RWPE1 (cell line): ENCODE measurements at regions not wholly inside any gene's neighbourhood (a gene's known extent, or its start where the extent isn't known, plus 50 kb on each side); places are given as distances from the start of the nearest gene placed in this dataset.

Source experiments
- CTCF ChIA-PET: fragments of 350-600 bp; sonication (Branson Sonifier 250); formaldehyde crosslinking; extraction: SDS; loops from one replicate; lab custom pipeline; 2021; lab: Yijun Ruan, JAX
- POLR2A ChIA-PET: fragments of 400-600 bp; formaldehyde crosslinking; extraction: SDS; loops from one replicate; lab custom pipeline; 2020; ENCODE audit warnings: antibody characterized with exemption; ENCODE audit not compliant: low non-redundant PET; lab: Yijun Ruan, JAX
- DNase-seq: peaks from one replicate; pipeline ENCODE4 v3.0.0; 2012; ENCODE audit warnings: low spot score
- H3K27ac ChIP-seq: fragments of 450-650 bp; 2 replicates; pipeline ENCODE4 v1.5.1; 2017
- CTCF ChIP-seq: fragments of 450-650 bp; conservative IDR thresholded peaks from 2 replicates; pipeline ENCODE4 v1.5.1; 2017; ENCODE audit warnings: low read depth, mild to moderate bottlenecking

- no peak overlapping the region for H3K27ac ChIP-seq
- ChIA-PET POLR2A (no interaction called here), CTCF (no interaction called here)
- no peak for TF ChIP-seq CTCF
- no peak for DNase-seq
Observed at GRCh38 chr2:157124731-157125130, 132.8 kb upstream of the GALNT5 start.

GRCh38 chr2:157125685-157126084, 131.8 kb upstream of the GALNT5 start:
- H3K27ac ChIP-seq = no peak overlapping the region
- ChIA-PET POLR2A (no interaction called here), CTCF (interaction anchor here (0.5 kb wide), 1 partner anchor 1717 kb away, joined by 5 read pairs; no protein-coding TSS in a partner anchor)
- no peak for DNase-seq
- no peak for TF ChIP-seq CTCF

- no peak for TF ChIP-seq CTCF
- DNase-seq = no peak
- POLR2A ChIA-PET = no interaction called here
Observed at GRCh38 chr2:157127249-157128012, 130.1 kb upstream of the GALNT5 start.

GRCh38 chr2:157143901-157144300, 113.6 kb upstream of the GALNT5 start:
- ChIA-PET CTCF (no interaction called here), POLR2A (no interaction called here)
- DNase-seq = no peak
- TF ChIP-seq CTCF = no peak
- H3K27ac ChIP-seq = no peak overlapping the region

More at GRCh38 chr2:157127249-157128012, 130.1 kb upstream of the GALNT5 start:
- H3K27ac ChIP-seq = no peak overlapping the region
- CTCF ChIA-PET = interaction anchor here (0.6 kb wide), 1 partner anchor 68 kb away, joined by 4 read pairs; no protein-coding TSS in a partner anchor

- H3K27ac ChIP-seq = no peak overlapping the region
- POLR2A ChIA-PET = no interaction called here
- no peak for DNase-seq
- TF ChIP-seq CTCF = no peak
- CTCF ChIA-PET = interaction anchor here (0.6 to 1.0 kb wide), 2 partner anchors 153 to 1764 kb away, joined by 3 to 4 read pairs; no protein-coding TSS in a partner anchor
Observed at GRCh38 chr2:157149270-157149669, 108.2 kb upstream of the GALNT5 start.

GRCh38 chr2:157150747-157151146, 106.8 kb upstream of the GALNT5 start:
- no peak for TF ChIP-seq CTCF
- ChIA-PET POLR2A (no interaction called here), CTCF (no interaction called here)
- no peak for DNase-seq
- H3K27ac ChIP-seq = no peak overlapping the region
